Stimulated activated CD4-positive, alpha-beta T cell treated with anti-CD3 and anti-CD28 coated beads, TNF-alpha, amount 100 ng/mL, for 1 hour (primary cell): ENCODE measurements at regions not wholly inside any gene's neighbourhood (a gene's known extent, or its start where the extent isn't known, plus 50 kb on each side); places are given as distances from the start of the nearest gene placed in this dataset.
"Not testable (repeated sequence)": the region's sequence is repeated elsewhere in the genome, so short reads cannot be mapped to it uniquely, and the experiment has no call there.

Experiments
- DNase-seq, 3 donors: peaks; one replicate each; pipeline ENCODE4 v3.0.0-alpha.2; 2020; ENCODE audit warnings: low read depth in 3 of 3, low spot score in 1 of 3

- DNase-seq = no peak
These were observed 119.8 kb upstream of the ZBTB40 start for GRCh38 chr1:22331618-22332423.

DNA sequence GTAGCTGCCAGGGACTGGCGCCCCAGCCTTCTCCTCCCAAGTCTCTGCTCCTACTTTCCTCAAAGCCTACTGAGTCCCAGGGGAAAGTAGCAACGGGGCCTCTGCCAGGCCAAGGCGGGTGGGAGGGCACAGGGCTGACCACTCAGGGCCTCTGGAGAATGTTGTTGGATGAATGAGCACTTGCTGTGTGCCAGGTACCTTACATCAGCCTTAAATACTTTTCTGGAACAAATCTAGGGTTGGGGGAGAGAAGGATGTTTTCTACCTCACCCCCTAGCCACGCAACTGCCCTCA is 119.3 kb upstream of the ZBTB40 start:
- DNase-seq = no peak

- no peak for DNase-seq
These were observed 118.7 kb upstream of the ZBTB40 start for GRCh38 chr1:22332795-22333499.

GRCh38 chr1:22333516-22334121 is 118.0 kb upstream of the ZBTB40 start:
- DNase-seq = no peak

DNA sequence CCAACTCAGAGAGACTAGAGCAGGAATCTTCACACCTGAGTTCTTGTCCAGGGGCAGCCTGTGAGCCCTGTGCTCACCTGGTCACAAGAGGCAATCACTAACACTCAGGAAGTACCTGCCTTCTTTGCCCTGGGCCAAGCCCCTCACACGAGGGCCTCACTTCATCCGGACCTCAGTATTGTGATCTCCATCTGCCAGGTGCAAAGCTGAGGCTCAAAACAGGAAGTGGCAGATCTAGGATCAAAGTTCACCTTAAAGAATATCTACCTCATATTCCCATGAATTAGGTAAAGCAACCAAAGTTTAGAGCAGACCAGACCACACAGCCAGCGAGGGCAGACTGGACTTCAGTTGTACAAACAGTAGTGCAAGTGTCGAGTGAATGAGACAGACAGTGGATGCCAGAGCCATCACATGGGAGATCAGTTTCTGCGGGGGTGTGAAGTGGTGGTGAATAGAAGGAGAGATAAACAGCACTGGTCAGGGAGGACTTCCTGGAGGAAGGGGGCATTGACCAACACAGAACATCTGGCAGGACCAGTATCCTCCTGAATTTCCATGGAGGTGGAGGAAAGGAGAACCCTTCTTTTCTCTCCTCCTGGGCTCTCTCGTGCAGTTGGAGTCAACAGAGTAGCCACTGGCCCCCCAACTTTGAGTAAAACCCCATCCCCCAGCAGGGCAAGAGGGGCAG is 116.6 kb upstream of the ZBTB40 start:
- DNase-seq = no peak

GRCh38 chr1:22336274-22336673 is 115.4 kb upstream of the ZBTB40 start:
- DNase-seq = not testable (repeated sequence)

DNA sequence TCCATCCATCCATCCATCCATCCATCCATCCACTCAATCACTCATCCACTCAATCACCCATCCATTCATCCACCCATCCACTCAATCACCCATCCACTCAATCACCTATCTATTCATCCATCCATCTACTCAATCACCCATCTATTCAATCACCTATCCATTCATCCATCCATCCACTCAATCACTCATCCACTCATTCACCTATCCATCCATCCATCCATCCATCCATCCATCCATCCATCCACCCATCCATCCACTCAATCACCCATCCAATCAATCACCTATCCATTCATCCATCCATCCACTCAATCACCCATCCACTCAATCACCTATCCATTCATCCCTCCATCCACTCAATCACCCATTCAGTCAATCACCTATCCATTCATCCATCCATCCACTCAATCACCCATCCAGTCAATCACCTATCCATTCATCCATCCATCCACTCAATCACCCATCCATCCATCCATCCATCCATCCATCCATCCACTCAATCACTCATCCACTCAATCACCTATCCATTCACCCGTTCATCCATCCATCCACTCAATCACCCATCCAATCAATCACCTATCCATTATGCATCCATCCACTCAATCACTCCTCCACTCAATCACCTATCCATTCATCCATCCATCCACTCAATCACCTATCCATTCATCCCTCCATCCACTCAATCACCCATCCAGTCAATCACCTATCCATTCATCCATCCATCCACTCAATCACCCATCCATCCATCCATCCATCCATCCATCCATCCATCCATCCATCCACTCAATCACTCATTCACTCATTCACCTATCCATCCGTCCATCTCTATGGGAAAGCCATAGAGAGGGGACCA is 114.7 kb upstream of the ZBTB40 start:
- not testable (repeated sequence) for DNase-seq

DNA sequence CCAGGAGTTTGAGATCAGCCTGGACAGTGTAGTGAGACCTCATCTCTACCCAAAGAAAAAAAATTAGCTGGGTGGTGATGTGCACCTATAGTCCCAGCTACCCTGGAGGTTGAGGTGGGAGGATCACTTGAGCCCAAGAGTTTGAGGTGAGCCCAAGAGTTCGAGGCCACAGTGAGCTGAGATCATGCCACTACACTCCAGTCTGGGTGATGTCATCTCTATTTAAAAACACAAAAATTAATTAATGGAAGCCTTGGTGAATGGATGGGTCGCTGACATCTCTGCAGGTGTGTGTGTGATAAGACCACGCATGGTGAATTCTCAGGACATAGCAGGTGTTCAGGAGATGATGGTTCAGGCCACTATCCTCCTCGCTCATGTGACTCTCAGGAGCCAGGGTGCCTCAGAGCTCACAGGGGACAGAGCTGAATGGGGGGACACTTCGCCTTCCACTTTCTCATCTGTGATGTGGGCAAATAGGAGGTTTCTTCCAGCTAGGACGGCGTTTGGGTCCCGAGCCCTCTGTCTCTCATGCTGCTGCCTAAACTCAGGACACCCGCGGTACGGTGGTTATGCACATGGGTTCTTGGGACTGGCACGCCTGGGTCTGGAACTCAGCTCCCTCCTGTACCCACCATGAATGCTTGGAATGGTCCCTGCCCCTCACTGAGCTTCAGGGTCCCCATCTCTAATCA is 113.4 kb upstream of the ZBTB40 start:
- DNase-seq = no peak

- no peak for DNase-seq
These were observed 112.4 kb upstream of the ZBTB40 start for GRCh38 chr1:22339237-22339636.

DNA sequence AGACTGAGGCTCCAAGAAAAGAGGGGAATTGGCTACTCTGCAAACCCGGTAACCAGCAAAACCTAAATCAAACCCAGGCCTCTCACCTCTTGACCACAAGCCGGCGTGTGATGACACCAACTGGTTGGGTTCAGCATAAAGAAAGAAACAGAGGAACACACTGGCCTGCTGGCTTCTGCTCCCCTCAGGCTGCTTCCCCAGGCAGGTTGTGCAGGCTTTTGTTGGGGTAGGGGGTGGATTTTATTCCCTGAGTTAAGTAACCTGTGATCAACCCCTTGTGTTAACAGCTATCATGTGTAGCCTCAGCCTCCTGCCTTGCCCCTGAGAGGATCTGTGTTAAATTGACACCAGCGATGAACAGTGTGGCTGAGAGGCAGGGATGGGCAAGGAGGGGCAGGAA is 111.6 kb upstream of the ZBTB40 start:
- DNase-seq = no peak

DNA sequence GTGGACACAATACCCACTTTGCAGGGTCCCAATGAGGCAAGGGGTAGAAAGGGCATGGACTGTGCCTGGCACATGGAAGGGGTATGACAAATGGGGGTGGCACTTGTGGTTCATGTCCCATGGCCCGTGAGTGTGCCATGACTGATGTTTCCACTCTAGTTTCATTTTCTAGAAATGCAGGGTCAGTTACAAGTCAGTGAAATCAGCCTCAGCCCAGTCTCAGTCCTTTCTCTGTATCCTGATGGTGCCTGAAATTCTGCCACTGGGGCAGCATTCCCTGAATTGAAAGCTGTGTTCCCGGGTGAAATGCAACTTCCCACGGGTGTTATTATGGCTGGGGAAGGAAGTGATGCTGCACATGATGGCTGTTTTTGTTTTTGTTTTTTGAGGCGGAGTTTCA is 110.8 kb upstream of the ZBTB40 start:
- DNase-seq = no peak

GRCh38 chr1:22341791-22342605 is 109.7 kb upstream of the ZBTB40 start:
- no peak for DNase-seq

DNA sequence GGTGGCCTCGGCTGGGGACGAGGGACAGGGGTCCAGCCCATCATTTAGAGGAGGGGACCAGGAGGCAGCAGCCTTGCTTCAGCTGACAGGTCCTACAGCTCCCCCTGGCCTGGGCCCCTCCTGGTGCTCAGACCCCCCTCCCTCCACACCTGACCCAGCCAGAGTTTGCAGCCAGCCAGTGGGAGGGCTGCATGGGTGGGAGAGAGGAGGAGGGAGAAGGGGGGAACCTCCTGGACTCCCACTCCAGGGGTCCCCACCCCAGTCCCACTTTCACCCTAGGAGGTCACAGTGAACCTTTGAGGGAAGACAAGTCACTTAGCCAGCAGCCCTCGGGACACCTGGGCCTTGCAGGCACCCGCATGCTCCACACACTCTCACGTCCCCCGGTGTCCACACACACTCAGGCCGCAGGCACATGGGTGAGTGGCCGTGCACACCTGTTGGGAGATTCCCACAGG is 108.9 kb upstream of the ZBTB40 start:
- DNase-seq = no peak

DNA sequence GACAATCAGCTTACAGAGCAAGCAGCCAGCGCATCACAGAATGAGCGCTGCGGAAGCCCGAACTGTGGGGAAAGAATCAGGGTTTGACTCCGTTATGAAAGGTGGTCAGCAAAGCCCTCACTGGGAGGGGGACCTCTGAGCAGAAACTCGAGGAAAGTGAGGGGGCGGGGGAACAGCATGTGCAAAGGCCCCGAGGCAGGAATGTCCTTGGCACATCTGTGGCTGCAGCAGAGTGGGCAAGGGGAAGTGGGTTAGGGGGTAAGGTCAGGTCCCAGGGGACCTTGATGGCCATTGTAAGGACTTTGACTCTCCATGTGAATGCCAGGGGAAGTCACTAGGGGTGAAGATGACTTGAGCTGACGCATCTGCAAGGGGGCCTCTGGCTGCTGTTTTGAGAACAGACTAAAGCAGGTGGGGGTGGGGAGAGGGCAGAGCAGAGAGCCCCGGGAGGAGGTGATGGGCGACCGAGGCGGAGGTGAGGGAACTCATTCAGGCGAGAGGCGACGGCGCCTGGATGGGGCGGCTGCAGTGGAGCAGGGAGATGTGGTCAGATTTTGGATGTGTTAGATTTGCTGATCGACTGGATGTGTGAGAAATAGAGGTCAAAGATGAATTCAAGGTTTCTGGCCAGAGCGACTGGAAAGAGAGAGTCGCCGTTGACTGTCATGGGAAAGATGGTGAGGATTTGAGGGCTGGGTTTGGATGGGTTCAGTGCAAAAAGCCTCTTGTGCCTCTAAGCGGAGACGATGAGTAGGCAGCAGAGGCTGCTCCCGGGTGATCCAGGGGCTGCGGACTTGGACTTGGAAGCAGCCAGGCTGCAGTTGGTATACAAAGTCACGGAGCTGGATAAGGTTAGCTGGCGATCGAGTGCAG is 108.0 kb upstream of the ZBTB40 start:
- no peak for DNase-seq

DNA sequence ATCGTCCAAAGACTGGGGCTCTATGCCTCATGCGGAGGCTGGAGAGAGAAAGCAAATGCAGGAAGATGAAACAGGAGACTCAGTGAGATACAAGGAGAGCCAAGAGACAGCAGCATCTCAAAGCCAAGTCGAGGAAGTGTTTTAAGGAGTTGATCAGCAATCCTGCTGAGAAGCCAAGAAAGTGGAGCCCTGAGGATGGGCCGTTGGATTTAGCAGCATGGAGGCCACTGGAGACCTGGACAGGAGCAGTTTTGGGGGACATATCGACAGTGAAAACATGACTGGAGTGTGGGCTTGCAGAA is 107.4 kb upstream of the ZBTB40 start:
- no peak for DNase-seq

GRCh38 chr1:22344851-22345560 is 106.6 kb upstream of the ZBTB40 start:
- no peak for DNase-seq

DNA sequence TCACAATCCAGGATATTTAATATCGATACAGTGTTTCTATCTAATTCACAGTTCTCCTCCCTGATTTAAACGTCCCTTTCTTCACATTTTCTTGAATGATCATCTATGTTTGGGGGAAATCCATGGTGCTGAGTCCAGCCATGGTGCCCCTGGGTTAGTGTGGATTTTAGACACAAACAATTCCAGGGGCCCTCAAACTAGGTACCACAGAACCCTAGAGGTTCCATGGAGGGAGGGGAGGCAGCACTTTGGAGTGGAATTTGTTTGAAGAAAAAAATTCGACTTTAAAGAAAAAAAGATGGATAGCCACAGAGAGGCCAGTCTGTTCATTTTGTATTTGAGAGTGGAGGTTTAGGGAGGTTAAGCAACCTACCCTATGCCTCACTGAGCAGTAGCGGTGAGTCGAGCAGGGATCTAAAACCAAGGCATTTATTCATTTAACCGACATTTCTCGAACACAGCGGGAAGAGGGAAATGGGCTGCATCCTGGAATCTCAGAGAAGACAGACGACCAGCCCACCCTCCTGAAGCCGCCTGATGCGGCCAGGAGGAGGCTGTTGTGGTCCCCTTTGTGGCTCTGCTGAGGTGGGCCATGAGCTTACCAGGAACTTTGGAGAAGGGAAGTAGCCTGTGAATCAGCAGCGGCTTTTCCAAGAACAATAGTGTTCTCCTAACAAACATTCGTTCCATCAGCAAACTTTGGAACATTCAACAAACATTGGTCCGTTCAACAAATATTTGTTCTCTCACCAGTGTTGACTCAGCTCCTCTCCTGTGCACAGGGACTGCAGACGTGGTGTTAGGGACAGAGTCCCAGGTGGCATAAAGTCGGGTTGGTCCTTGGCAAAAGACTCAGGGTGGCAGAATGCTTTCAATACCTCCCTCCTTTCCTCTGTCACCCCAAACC is 103.5 kb upstream of the ZBTB40 start:
- DNase-seq = no peak
